ENCODE measurements at regions not wholly inside any gene's neighbourhood (a gene's known extent, or its start where the extent isn't known, plus 50 kb on each side); places are given as distances from the start of the nearest gene placed in this dataset.
"Not testable (repeated sequence)": the region's sequence is repeated elsewhere in the genome, so short reads cannot be mapped to it uniquely, and the experiment has no call there.

DNA sequence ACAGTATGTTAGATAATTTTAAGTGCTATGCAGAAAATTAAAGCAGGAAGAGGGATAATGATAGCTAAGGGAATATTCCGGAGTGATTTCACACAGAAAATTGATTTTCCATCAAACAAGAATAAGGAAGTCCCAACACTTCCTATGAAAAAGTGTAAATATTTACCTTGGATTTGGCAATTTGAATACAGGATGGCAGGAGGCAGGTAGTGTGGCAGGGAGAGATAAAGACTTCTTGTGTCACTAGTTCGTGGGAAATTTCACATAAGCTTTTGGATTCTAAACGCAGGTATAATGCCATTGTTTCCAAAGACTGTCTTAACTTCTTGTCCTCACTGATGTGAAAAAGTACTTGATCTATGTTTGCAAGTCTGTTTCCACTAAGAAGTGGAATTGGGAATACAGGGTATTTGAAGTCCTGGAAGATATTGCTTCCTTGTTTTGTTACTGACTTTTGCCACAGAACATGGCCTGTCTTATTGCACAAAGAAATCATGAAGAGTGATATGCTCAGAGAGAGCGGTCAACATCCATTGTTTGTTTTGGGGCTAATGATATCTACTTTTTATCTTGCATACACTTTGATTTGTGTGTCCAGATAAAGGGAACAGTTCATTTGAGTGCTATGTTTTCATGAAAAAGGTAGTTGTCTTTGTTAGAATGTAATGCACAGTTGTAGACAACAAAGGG is 1216.1 kb upstream of the FAM98A start:
- DNase-seq (ENCODE audit: low spot score), result no peak

DNA sequence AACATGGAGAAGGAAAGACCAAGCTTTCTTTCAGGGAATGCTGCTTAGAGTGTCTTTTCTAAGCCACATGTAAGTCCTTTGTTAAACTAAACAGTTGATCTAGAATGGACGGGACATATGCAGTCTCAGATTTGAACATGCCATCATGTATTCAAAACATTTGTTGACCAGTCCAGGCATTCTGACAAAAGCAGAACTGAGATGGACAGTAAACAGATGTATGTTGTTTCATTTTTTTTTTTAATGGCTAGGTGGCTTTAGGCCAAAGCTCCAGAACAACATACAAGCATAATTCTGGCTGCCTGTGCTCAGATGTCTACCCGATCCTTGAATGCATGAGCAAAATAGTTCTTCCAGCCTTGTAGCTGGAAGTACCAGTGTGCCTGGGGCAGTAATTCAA is 1211.4 kb upstream of the FAM98A start:
- DNase-seq (ENCODE audit: low spot score), result no peak

- DNase-seq (ENCODE audit: low spot score), result no peak
These were observed 1209.3 kb upstream of the FAM98A start for GRCh38 chr2:34808426-34808825.

GRCh38 chr2:34806891-34807290 is 1207.8 kb upstream of the FAM98A start:
- DNase-seq (ENCODE audit: low spot score), result no peak

DNA sequence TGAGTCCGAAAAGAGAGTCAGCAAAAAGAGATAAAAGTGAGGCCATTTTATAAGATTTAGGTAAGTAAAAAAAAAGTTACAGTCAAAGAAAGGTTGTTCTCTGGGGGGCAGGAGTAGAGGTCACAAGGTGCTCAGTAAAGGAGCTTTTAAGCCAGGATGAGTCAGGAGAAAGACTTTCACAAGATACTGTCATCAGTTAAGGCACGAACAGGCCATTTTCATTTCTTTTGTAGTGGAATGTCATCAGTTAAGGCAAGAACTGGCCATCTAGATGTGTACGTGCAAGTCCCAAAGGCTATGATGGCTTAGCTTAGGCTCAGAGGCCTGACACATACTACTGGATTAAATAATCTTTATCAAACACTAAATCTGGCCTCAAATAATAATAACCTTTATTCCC is 1207.3 kb upstream of the FAM98A start:
- no peak for DNase-seq (ENCODE audit: low spot score)

- no peak for DNase-seq (ENCODE audit: low spot score)
These were observed 1200.5 kb upstream of the FAM98A start for GRCh38 chr2:34799556-34799955.

DNA sequence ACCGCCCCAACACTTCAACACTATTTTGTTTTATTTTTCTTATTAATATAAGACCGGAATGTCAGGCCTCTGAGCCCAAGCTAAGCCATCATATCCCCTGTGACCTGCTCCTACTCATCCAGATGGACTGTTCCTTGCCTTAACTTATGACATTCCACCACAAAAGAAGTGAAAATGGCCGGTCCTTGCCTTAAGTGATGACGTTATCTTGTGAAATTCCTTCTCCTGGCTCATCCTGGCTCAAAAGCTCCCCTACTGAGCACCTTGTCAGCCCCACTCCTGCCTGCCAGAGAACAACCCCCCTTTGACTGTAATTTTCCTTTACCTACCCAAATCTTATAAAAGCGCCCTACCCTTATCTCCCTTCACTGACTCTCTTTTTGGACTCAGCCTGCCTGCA is 1196.5 kb upstream of the FAM98A start:
- not testable (repeated sequence) for DNase-seq (ENCODE audit: low spot score)

GRCh38 chr2:34789169-34789568 is 1190.1 kb upstream of the FAM98A start:
- DNase-seq (ENCODE audit: low spot score), result no peak

DNA sequence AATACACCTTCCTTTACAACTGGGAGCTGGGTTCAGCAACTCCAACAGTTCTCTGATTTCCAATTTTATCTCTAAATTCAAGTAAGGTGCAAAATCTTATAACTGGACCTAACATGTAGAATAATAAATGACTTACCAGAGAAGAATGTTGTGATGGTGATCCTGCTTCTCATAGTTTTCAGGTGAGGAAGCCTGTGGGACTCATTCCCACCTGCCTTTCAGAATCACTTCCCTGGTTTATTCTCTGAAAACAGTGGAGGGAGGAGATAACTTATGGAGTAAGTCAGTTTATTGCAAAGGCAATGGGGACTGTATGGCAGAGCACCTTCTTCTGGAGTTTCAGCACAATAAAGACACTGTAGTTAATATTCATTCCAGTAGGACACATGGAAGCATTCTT is 1188.2 kb upstream of the FAM98A start:
- DNase-seq (ENCODE audit: low spot score), result no peak

DNA sequence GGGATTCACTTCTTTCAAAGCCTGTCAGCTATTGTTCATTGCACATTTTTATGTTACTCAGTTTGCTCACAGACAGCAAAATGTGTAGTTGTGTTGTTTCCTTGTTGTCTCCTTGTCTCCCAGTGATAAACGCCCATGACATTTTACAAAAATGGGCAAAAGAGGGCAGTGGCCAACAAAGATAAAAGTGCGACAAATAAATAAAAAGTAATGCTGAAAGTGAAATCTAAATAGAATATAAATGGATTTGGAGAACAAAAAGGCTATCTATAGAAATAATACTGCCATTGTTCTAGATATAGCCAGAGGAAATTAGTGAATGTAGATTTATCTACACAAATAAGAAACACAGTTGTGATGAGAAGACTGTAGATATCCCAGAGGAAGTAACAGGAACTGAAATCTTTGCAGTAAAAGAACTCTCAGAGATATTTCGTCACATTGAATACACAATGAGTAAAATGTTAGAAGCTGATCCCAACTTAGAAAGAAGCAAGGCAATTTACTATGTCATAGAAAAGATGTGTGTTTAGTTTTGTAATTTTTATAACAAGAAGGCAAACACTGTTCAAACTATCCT is 1186.2 kb upstream of the FAM98A start:
- no peak for DNase-seq (ENCODE audit: low spot score)

DNA sequence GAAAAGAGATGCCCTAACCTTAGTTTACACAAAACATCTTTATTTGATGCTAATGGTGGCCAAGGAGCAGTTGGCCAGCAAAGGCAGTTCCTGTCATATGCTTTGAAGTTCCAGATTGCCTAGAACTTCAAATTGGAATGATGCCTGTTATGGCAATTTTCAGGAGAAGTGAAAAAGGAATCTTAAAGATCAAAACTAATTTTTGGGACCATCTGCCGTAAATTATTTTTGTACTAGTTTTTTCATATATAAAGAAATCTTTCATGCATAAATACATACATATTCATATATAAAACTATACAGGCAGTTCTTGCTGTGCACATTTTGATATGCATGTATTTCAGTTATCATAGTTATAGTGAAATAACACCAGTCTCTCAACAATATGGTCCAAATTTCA is 1185.6 kb upstream of the FAM98A start:
- DNase-seq (ENCODE audit: low spot score), result no peak

DNA sequence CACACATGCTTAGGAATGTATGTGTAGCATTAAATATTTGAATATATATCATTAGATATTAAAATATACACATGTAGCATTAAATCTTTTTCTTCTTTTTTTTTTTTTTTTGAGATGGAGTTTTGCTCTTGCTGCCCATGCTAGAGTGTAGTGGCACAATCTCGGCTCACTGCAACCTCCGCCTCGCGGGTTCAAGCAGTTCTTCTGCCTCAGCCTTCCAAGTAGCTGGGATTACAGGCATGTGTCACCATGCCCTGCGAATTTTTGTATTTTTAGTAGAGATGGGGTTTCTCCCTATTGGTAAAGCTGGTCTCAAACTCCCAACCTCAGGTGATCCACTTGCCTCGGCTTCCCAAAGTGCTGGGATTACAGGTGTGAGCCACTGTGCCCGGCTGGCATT is 1151.6 kb upstream of the FAM98A start:
- DNase-seq (ENCODE audit: low spot score), result not testable (repeated sequence)

- DNase-seq (ENCODE audit: low spot score), result no peak
These were observed 1148.5 kb upstream of the FAM98A start for GRCh38 chr2:34747643-34748042.

GRCh38 chr2:34738691-34739090 is 1139.6 kb upstream of the FAM98A start:
- no peak for DNase-seq (ENCODE audit: low spot score)

- DNase-seq (ENCODE audit: low spot score), result no peak
These were observed 1138.0 kb upstream of the FAM98A start for GRCh38 chr2:34737146-34737545.

GRCh38 chr2:34736482-34736881 is 1137.4 kb upstream of the FAM98A start:
- no peak for DNase-seq (ENCODE audit: low spot score)

- DNase-seq (ENCODE audit: low spot score), result no peak
These were observed 1135.6 kb upstream of the FAM98A start for GRCh38 chr2:34734662-34735061.

DNA sequence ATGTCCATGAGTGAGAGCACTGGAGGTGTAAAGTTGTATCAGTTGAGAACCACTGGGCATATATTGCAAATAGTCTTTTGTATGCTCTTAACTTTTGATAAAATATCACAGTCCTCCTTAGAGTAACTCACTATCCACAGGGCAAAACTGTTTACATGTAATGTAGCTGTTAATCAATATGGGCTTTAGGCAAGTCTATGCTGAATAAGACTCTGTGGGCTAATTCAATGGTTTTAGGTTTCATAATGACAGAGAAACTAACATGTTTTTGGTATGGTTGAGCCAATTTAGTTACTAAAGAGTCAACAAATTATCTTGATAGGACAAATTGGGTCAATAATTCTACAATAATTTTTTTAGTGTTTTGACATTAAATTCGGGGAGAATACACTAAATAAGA is 1134.9 kb upstream of the FAM98A start:
- DNase-seq (ENCODE audit: low spot score), result no peak

DNA sequence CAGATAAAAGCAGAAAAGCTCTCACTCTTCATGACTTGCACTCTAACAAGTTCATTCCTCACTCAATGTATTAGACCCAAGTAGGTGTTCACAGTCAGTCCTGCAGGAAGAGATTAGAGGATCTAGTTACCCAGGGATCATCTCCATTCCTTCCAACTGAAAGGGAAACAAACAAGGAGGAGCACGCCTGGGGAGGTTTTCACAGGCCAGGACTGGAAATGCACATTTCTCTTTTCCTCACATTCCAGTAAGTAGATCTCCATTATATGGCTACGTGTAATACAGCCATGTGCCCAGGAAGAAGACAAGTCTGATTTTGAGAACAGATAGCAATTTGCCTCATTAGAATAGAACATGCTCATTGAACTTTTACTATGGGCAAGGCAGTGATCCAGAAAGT is 1132.2 kb upstream of the FAM98A start:
- no peak for DNase-seq (ENCODE audit: low spot score)

DNA sequence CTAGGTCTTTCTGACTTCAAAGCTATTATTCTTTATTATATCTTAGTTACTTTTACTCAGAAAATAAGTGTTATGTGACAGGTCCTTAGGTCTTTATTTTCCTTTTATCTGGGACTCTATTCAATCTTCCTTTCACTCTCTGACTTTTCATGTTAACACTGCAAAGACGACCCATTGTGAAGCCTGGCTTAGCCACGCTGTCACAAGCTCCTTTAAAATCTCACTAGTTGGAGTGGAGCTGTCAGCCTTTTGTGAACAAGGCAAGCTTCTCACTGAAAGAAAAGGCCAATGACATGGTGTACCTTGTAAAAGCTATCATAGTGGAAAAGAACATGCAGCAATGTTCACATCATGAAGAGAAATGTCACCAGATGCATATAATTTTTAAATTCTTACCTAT is 1130.7 kb upstream of the FAM98A start:
- no peak for DNase-seq (ENCODE audit: low spot score)

GRCh38 chr2:34724107-34724506 is 1125.0 kb upstream of the FAM98A start:
- DNase-seq (ENCODE audit: low spot score), result no peak

DNA sequence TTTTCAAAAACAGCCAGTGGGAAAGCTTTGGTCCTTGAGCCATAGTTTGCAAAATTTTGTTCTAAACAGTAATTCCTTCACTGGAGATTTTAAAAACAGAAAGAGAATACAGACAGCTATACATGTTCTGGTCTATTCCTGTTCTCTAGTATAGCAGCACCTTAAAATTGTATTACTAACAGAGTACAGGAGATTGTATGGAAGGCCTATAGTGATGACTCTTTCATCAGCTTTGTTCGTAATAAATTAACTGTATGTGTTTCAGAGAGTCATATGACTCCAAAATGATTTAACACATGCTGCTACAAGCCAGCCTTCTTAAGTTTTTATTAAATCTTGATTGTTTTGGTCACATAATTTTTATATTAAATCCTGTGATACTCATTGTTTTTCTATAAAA is 1124.6 kb upstream of the FAM98A start:
- no peak for DNase-seq (ENCODE audit: low spot score)

GRCh38 chr2:34719206-34719605 is 1120.1 kb upstream of the FAM98A start:
- DNase-seq (ENCODE audit: low spot score), result no peak

GRCh38 chr2:34705551-34706247 is 1106.6 kb upstream of the FAM98A start:
- no peak for DNase-seq (ENCODE audit: low spot score)

Data from AG20443 (cell line).